GM21381 (cell line): ENCODE measurements at regions not wholly inside any gene's neighbourhood (a gene's known extent, or its start where the extent isn't known, plus 50 kb on each side); places are given as distances from the start of the nearest gene placed in this dataset.

ENCODE experiments used
- ATAC-seq: cut with Tn5 transposase; IDR thresholded peaks from one replicate; pipeline ENCODE4 v1.9.1; 2021; ENCODE audit warnings: mild to moderate bottlenecking, moderate library complexity; ENCODE audit not compliant: unreplicated experiment

DNA sequence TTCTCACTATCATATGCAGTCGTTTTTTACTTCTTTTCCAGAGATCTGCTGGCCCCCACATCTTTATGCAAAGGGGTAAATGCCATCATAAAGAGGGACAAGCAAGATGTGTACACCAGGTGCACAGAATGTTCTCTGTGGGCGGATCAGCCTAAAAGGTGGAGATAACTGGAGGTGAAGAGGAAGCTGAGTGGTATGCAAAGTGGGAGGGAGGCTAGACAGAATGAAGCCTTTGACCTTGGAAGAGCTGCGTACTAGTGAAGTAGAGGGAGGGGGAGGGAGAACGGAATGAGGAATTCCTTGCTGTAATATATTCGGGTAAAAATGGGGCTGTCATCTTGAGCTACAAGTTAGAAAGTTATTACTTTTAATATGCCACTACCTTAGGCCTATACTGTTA lies 287.5 kb upstream of the VRK2 start:
- no peak for ATAC-seq

DNA sequence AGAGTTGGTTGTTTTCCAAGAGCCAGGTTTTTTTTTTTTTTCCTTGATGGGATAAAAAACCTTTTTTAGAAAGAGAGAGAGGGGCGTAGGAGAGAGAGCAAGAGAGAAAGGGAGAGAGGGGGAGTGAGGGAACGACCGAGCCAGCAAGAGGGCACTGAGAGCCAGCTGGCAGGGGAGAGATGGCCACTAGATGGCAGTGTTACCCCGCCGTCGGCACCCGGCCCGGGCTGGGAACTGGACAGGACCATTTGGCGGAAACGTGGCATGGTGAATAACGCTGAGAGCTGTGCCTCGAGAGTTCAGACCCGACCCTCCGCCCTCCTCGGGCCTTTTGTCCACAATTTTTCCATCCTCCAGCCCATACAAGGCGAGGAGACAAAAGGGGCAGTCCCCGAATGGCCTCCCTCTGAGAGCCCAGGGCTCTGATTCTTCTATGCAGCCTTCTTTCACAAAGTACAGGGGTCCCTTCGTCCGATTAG lies 286.7 kb upstream of the VRK2 start:
- ATAC-seq: peak; percentile 92

DNA sequence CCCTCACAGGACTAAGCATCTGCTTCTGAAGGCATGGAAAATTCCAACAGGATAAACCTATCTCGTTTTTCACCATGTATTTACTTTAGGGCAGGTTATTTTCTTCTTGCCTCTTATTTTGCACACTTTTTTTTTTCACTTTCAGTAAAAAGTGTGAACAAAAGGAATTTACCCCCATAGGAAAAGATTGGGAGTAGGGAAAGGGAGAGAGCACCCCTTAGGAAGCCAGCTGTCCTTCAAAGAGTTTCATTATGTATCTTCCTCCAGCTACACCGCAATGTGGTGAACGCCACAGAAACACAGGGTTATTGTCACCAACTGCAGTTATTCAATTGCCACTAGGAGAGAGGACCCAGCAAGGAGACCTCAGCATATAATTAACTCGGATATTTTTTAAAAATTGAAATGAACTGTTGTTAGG lies 286.2 kb upstream of the VRK2 start:
- peak; percentile 69 for ATAC-seq

DNA sequence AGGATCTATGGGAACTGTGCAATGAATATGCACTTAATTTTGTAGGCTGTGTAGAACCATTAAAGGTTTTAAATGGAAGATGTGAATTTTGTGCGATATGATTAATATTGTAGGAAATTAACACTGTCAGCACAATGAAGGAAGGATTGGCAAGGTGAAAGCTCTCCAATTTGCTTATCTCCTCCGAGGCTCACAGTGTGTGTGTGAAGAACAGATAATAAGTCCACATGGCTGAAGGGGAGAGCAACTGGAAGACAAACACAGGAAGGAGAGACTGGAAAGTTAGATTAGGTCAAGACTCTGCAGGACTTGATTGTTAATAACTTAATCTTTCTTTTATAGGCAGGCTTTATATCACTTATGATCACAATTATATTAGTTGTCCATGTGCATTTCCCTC lies 269.7 kb upstream of the VRK2 start:
- no peak for ATAC-seq

DNA sequence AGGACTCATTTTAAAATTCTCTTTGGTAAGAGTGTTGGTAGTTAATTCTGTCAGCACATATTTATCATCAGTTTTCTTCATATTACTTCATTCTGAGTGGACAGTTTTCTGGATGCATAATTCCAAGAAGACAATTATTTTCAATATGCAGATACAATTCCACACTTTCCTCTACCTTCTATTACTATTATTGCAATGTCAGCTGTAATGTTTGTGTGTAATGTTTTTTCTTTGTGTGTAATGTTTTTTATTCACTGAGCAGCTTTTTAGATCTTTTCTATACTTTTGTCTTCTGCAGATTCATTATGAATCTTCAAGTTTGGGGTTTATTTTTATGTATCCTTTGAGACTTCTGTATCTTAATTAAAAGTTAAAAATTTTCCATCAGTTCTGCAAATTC lies 264.0 kb upstream of the VRK2 start:
- ATAC-seq: no peak

GRCh38 chr2:57793310-57793709 lies 253.3 kb upstream of the VRK2 start:
- ATAC-seq: no peak

DNA sequence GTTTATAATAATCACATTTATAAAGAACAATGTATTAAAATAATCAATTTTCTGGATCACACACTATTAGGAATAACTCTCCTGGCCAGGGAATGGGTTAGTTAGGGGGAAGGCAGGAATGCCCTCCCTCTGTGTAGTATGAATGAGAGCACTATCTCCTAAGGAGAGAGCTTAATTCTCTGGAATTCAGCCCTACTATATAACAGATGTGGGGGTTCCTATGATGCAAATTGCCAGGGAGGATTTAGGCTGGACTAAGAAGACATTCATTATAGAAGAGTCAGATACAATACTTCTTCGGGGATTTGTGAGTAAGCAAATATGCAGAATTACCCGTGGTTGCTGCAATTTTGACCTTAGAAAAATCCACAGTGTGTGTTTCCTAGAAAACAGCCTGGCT lies 250.1 kb upstream of the VRK2 start:
- no peak for ATAC-seq

DNA sequence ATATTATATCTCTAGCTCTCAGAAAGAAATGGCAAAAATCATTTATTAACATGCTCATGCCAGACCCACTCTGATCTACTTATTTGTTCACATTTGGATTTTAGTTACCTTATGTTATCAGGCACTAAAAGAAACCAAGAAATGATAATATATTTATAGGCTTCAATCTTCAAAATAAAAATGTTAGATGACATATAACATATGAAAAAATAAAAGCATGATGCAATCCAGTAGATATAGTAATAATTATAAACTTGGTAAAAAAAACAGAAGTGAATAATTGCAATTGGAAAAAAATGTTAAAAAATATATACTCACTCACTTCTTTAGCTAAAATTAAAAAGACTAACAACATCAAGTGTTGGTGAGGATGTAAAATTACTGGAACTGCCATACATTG lies 248.3 kb upstream of the VRK2 start:
- ATAC-seq: no peak

DNA sequence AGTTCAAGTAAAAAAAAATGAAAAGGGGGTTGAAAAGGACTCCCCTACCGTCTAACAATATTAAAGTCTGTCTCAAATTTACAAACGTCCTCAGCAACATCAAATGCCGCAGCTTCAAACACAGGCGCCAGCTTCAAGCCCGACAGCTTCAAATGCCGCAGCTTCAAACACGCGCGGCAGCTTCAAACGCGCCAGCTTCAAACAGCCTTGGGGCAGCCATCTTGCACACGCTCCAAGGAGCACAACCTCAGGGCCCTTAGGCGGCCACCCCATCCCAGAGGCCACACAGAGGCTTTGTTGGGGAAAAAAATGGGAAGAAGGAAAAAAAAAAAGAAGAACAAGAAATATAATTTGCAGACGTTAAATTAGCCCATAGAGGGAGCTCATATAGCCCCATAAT lies 244.4 kb upstream of the VRK2 start:
- ATAC-seq: no peak

- no peak for ATAC-seq
Observed at GRCh38 chr2:57804971-57805370, 241.6 kb upstream of the VRK2 start.

GRCh38 chr2:57806449-57806968 lies 240.1 kb upstream of the VRK2 start:
- ATAC-seq: no peak

GRCh38 chr2:57809230-57809629 lies 237.4 kb upstream of the VRK2 start:
- peak; percentile 93 for ATAC-seq

GRCh38 chr2:57821088-57821487 lies 225.5 kb upstream of the VRK2 start:
- no peak for ATAC-seq

- ATAC-seq: no peak
Observed at GRCh38 chr2:57828221-57828620, 218.4 kb upstream of the VRK2 start.

GRCh38 chr2:57834666-57835065 lies 211.9 kb upstream of the VRK2 start:
- ATAC-seq: no peak

- no peak for ATAC-seq
Observed at GRCh38 chr2:57842531-57842930, 204.1 kb upstream of the VRK2 start.

DNA sequence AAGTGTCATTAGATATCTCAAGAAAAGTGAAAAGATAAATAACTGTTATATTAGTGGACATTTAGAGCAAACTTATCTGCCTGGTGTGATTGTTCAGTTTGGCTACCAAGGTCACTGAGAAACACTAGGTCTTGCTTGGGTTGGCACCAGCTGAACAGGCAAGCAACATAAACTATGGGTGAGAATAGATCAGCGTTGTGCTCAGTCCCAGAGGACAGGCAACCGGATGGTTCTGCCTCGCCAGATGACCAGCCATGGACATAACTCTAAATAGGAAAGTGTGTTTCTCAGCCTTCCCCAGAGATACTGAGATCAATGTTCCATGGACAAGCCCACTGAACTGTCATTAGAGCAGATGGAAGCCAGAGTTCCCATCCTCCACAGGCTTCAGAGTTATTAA lies 203.4 kb upstream of the VRK2 start:
- no peak for ATAC-seq

DNA sequence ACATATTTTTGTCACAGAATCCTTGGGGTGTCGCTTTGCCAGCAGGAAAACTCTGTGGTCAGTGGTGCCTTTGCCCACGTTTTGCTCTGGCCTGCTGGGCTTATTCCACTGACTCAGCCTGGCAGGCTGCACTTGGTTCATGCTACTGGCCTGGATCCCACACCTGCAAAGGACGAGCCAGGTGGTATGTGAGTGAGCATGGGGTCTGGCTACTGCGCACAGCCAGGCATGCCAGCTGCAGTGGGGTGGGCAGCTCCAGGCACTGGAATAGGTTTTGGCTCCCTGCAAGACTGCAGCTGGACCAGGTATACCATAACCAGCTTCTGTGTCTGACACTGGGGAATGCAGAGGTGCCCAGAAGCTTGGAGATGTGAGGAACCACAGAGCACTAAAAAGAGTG lies 197.9 kb upstream of the VRK2 start:
- ATAC-seq: no peak

DNA sequence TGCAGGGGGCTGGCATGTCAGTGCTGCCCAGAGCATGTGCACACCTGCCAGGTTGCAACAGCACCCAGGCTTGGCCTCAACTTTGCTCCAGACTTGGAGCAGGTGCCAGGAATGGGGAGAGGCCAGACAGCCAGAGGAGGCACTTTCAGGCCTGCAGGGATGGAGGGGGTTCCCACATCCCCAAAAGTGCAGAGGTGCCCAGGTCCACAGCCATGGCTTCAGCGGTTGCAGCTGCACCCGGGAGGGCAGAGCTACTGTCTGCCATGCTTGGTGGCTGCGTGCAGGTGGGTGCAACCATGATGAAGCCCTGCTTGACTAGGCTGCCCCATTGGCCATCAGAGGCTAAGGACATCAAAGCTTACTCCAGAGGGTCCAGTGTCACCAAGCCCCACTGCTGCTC lies 196.8 kb upstream of the VRK2 start:
- no peak for ATAC-seq

- no peak for ATAC-seq
Observed at GRCh38 chr2:57850415-57851130, 196.0 kb upstream of the VRK2 start.

DNA sequence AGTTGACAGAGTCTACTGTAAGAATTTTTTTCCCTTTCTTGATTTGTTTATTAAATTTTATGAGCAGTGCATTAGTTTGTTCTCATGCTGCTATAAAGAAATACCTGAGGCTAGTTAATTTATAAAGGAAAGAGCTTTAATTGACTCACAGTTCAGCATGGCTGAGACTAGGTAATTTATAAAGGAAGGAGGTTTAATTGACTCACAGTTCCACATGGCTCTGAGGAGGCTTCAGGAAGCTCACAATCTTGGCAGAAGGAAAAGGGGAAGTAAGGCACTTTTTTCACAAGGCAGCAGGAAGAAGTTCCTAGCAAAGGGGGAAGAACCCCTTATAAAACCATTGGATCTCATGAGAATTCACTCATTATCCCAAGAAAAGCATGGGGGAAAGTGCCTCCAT lies 191.4 kb upstream of the VRK2 start:
- ATAC-seq: no peak

DNA sequence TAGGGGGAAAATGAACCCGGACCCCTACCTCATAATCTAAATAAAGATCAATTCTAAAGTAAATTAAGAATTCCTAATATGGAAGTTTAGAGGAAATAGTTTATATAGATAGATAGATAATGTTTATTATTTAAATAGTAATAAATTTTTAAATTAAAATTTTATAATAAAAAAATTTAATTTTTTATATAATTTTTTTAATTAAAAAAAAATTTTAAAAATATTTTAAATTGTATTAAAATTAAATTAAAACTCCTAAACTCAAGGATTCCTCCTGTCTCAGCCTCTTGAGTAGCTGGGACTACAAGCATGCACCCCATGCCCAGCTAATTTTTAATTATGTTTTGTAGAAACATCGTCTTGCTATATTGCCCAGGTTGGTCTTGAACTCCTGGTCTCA lies 186.9 kb upstream of the VRK2 start:
- no peak for ATAC-seq

GRCh38 chr2:57862153-57862552 lies 184.5 kb upstream of the VRK2 start:
- ATAC-seq: no peak
